ENCODE measurements at regions not wholly inside any gene's neighbourhood (a gene's known extent, or its start where the extent isn't known, plus 50 kb on each side); places are given as distances from the start of the nearest gene placed in this dataset.

DNA sequence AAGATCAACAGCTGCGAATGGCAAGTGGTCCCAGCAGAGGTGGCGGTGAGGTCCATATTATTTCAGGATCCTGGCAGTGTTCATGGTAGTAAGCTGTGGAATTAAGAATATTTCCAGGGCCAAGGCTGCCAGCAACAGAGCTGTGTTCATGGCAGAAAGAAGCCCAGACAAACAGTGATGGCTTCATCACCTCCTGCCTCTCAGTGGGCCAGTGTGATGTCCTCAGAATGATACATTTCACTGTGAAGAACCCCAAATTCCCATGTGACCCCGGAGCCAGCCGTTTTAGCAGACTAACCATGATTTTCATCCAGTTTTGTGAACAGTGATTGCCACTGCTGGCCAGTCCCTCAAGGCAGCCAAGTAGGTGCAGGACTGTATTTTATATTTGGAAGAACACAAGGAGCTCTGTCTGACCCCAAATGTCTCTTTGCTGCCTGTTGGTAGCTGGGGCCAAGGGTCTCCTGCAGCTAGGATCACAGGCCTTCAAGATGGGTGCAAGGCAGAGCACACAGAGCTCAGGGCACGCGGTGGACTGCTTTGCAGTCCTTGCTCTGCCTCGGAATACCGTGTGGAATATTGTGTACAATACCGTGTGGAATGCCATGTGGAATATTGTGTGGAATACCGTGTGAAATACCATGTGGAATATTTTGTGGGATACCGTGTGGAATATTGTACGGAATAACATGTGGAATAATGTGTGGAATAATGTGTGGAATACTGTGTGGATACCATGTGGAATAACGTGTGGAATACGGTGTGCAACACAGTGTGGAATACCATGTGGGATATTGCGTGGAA is 132.3 kb upstream of the CHST15 start:
- no peak for DNase-seq

DNA sequence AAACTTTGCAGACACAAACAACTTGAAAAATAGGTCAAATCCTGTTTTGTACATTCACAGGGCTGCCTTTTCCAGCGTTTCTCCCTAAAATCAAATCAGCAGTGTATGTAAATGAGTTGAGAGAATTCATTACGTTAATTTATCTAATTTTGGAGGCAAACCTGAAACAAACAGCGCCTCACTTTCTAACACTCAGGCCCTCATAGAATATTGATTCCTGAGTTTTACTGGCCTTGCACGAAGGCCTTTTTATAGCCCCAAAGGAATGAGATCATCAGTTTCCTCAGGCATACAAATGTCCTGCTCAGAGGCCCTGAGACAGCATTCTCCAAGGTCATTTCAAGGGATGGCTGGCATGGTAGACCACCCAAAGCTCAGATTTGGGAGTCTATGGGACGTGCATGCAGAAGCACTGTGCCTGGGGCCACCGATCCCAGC is 131.7 kb upstream of the CHST15 start:
- DNase-seq, result no peak

DNA sequence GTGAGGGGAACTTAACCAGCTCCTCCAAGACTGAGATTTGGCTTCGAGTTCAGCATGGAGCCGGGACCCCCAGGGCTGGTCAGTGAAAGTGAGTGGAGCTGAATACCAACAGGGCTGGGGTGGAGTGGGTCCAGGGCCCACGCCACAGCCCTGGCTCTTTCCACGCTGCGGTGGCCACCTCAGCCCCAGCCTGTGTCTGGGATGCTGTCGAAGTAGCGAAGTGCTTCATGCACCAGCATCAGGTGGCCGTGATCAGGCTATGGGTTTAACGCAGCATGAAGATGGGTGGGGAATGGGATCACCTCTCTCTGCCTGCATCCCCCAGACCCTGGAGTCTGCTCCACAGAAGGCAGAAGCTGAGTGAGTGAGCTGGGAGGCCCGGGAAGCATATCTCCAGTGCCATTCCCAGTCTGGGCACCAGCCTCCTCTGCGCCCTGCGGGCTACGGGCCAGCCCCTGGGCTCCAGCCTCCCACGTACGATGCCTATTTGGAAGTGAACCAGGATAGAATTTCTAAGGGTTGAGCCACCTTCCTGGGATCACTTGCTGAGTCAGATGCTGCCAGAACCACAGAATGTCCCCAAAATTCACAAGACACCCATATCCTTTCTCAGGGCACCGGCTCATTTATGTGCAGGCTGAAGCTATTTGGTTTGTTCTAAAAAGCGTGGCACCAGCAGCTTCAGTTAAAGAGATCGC is 131.1 kb upstream of the CHST15 start:
- no peak for DNase-seq

DNA sequence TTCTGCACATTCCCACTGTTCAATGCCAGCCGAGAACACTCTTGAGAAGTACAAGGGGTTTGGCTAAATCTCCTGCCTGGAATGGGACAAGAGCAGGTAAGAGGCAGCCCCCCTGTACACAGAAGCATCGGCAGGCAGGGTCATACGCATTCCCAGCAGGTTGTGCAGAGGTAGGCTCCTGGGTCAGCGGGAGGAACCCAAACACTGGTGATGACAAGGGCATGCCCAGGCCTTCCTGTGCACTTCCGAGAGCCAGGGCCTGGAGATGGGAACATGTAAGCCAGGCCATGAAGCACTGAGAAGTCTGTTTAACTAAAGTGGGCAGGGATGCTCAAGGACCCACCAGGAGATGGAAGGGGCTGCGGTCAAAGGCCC is 130.3 kb upstream of the CHST15 start:
- DNase-seq, result no peak

DNA sequence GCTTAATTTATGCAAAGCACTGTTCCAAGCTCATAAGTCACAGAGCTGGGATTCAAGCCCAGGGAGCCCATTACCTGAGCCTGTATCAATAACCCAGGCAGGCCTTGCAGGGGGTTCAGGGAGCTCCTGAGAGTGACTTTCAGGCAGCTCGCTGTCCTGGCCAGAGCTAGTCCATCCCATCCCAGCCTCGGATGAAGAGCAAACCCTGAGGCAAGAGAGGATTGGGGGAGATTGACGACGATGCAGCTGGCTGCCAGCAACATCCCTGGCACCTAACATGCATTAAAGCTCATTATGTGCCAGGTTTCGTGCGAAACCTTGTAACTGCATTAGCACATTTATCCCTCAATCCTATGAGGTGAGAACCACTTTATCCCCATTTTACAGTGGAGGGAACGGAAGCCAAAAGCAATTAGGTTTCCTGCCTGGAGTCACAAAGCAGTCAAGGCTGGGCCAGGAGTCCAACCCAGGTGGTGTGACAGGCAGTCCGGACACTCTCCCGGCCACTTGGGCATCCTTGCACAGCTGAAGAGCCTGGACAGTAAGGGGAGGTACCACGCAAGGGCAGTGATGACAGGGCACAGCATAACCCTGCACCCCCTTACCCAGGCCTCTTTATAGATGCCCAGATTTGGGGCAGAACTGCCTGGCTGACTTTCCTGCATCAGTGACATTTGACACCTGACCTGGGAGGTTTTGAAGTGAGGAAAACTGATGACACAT is 129.8 kb upstream of the CHST15 start:
- DNase-seq, result no peak

DNA sequence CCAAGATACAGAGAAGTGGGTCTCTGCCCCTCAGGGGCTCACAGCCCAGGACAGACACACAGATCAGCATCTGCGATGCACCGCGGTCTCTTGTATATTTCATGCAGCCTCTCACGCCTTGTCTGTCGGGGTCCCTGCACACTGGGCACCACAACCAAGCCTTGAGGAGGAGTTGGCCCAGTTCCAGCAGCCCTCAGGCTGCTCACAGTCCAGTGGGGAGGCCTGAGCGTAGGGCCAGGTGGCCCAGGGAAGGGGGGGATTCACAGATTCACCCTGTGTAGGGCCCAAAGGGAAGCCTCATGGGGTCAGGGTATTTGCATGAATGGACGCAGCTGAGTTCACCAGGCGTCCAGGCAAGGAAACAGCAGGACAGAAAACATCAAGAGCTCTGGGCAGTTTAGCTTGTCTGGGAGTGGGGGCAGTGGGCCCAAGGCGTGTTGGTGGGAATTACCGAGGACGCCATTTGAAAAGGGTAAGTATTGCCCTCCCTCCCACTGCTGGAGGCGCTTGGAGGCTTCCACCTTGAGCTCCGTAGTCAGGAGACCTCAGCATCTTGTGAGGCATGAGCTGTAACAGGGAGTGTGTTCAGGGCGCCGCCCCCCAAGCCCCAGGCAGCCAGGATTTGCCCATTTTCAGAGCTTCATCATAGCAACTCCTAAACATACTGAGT is 129.1 kb upstream of the CHST15 start:
- peak; percentile 18 for DNase-seq

DNA sequence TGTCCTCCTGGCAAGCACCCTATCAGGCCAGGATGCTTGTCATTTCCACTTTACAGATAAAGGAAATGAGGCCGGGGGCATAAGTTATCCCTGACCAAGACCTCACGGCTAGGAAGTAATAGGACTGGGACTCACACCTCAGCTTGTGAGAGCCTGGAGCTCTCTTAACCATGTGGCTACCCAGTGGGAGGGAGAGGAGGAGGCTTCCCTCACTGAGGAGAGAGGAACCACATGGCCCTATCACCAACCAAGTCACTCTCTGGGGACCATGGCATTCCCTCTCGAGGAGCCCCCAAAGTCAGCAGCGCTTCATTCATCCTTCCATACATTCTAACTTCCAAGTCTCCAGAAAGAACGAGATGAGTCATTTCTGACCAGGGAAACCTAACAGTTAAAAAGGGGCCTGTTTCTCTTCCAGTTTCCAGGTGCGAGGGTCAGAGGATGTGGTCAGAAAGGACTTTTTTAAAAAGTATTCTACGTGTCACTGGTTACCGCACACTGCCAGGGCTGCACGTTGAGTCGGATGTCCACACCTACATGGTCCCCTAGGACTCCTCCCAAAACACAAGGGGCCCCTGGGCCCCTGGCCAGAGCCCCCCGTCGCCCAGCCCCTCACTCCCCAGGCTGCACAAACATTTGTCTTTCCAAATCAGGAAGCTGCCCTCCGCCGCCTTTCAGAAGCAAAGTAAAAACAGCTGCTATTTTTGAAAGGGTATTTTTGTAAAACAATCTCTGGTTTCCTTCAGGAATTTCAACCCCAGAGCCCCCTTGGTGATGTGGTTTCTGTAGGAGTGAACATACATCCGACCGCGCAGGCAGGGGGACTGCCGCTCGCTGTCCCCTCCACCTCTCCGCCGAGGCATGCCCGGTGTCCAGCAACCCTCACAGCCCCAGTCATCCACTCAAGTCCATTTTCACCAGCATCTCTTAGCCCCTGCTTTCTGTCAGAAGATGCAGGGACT is 128.2 kb upstream of the CHST15 start:
- peak; percentile 45 for DNase-seq

DNA sequence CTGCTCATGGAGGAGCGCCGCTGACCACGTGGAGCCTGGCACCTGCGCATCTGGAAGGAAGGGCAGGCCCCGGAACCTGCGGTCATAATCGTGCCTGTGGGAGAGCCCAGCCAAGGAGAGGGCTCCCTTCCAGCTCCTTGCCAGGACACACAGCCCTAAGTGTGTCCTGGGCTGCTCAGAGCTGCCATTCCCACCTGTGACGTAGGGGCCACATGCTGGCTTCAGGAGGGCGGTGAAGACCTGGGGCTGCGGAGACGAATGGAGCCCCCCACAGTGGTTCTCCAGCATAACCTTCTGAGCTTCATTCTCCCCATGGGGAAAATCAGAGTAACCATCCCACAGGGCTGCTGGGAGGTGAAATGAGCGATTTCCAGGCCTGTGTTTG is 127.6 kb upstream of the CHST15 start:
- peak; percentile 3 for DNase-seq

DNA sequence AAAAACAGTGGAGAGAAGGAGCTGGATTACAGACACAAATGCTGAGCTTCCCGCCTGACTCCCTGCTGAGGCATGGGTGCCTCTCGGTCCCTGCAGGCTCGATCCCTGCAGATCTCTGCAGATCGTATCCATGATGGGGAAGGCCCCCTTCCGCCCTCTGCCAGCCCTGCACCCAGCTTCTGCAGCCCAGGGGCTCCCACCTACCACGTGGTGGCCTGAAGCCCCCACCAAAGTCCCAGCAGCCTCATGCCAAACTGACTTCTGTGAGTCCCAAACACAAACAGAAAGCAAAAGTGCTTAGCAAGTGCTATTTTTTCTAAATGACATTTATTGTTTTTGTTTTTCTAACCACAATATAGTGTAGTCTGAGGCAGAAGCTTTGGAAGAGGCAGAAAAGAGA is 127.1 kb upstream of the CHST15 start:
- no peak for DNase-seq

DNA sequence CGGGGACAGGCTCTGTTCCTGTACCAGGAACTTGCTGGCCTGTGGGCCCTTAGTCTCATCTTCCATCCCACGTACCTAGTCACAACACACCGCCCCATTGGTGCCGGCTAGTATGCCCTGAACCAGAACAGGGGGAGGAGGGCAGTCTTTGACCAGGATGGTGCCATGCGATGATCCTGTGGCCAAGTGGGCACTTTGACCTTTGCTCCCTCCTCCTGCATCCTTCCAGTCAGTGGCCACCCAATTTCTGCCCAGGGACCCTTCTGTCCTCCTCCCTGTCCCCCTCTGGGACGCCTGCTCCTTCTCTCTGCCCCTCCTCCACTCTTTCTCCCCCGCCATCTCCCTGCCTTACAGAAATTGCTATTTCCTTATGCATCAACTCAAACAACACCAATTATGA is 126.3 kb upstream of the CHST15 start:
- DNase-seq, result no peak

DNA sequence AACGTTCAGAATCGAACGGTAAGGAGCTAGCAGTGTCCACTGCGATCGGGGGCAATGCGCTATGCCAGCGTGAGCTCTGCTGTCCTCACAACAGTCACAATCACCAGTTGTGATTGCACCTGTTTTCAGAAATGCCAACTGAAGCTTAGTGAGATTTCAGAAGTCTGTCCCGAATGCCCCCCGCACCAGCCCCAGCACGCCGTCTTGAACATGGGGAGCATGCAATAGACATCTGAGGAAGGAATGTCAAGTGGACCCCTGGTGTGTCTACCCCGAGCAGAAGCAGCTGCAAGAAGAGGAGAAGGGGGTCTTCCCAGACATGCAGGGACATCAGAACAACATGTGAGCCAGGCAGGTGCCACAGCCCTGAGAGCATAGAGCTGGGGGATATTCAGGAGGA is 125.7 kb upstream of the CHST15 start:
- no peak for DNase-seq

DNA sequence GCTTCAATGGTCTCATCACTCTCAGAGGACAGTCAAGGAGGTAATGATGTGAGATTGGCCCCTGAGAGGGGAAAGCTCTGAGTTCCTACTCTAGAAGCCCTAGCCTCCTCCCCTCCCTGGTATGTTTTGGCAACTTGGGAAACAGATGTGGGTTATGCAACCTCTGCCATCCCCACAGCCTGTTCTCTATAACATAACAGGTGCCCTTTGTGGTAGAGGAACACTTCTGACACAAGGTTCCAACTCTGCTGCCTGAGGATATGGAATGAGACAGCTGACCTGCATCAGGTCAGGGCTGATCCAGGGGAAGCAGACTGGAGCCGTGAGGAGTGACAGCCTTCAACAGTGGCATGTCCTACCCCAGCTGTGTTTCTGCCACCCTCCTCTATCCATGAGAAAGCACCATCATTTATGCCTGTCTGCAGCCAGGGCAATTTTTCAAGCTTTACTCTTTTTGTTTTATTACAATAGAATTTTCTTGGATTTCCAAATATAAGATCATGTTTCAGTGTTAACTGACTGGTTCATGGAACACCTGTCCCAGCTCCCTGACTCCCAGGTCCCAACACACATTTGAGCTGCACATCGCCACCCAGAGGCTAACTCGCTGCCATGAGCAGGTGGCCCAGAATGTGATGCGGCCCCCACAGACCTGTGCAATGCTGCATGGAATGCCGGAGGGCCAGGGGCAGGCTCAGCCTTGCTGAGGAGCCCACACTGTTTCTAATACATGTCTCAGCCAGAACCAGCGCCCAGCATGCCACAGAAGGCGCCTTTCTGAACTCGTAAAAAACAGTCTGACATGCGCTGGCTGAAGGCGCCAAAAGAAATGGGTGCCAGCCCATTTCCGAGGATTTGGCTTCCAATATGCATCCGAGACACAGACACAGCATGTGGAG is 124.8 kb upstream of the CHST15 start:
- no peak for DNase-seq

DNA sequence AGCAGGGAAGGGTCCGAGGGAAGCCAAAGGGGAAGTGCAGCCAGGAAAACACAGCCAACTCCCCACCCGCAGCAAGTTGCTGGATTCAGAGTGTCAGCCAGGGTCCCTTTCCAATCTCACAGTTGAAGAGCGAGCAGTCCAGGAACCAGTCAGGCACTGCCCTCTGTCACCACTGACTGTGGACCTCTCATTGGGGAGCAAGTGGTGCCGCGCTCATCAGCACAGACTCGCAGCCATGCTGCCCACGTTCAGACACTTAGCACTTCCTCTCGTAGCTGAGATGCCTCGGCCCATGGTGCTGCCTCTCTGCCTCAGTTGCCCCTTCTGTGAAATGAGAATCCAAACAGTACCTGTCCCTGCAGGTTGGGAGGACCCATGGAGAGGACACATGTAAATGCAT is 123.6 kb upstream of the CHST15 start:
- DNase-seq, result no peak

DNA sequence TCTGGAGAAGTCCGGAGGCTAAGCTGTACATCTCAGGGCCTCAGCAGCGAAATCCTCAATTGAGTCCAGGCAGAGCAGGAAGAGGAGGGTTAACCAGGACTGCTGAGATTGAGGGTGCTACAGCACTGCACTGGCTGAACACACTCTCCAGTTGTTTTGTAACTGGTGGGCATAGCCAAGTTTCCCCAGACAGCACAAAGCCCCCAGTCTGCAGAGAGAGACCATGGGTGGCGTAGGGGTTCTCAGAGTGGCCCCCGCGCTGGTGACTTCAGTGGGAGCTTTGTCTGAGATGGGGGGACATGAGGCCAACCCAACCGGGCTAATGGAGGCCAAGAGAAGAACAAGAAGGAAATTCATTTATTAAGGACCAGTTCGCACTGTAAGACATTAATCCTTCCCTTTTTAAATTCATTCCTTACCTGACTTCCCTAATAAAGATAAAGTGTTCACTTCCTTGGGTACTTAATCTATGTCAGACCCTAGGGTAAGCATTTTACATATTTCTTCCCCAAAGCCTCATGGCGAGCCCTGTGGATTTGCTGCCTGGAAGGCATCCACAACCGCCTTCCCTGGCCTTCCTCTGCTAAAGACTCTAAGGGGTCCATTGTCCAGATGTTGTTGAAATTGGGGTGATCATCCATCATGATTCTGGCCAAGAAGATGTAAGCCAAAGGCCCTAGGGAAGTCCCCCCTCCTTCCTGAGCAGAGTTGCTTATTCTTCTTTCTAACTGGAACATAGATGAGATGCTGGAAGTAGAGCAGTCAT is 121.4 kb upstream of the CHST15 start:
- no peak for DNase-seq

DNA sequence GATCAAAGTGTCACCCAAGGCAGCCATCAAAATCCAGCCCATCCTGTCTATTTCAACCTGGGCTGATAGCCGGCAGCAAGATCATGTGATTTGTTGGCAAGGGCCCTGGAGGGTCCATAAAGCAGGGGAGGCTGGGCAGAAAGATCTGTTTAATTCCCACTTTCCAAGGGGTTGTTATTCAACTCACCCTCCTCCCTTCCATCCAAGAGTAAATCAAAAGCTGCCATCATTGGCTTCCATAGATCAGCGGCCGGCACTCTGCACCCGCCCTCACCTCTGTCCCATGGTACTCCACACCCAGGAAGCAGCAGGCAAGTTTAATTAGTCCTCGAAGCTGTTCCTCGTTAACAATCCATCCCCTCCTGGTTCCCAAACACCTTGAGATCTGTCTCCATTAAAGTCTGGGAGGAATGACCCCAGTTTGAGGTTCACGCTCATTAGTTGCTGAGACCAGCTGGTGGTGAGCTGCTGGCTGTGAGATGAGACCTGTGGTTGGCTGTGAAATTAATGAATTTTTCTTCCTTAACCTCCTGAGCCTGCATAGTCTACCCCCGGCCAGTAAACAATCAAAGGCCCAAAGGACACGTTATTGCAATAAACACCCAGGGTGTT is 120.6 kb upstream of the CHST15 start:
- DNase-seq, result no peak

DNA sequence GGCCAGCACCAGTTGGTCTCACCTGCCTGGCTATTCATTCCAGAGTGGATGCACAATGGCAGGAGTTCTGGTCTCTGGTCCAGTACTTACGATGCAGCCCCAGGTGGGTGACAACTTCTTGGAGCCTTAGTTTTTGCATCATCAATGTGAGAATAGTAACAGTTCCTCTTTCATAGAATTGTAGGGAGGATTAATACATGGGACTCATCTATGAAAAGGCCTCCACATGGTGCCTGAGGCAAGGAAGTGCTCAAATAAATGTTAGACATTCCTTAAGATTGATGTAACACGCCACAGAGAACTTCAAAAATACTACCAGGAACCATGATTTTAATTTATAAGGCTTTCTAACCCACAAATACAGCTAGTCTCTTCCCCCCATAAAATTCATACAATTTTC is 120.1 kb upstream of the CHST15 start:
- no peak for DNase-seq

DNA sequence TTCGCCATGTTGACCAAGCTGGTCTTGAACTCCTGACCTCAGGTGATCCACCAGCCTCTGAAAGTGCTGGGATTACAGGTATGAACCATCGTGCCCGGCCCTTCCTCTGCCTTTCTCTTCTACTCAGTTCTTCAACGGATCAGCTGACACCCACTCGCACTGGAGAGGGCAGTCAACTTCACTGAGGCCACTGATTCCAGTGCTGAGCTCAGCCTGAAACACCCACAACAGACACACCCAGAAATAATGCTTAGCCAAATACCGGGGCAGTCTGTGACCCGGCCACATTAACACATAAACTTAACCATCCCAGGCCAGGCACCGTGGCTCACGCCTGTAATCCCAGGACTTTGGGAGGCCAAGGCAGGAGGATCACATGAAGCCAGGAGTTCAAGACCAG is 119.3 kb upstream of the CHST15 start:
- no peak for DNase-seq

DNA sequence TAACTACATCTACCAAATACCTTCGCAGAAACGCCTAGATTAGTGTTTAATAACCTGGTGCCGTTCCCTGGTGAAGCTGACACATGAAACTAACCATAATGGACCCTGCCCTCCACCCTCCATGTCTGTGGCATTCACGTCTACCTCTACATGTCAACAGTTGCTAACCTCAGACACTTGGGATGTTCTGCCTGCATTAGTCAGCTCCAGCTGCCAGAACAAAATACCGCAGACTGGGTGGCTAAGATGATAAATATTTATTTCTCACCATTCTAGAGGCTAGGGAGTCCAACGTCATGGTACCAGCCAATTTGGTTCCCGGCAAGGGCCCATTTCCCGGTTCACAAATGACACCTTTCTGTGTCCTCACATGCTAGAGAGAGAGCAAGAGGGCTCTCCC is 118.5 kb upstream of the CHST15 start:
- no peak for DNase-seq

DNA sequence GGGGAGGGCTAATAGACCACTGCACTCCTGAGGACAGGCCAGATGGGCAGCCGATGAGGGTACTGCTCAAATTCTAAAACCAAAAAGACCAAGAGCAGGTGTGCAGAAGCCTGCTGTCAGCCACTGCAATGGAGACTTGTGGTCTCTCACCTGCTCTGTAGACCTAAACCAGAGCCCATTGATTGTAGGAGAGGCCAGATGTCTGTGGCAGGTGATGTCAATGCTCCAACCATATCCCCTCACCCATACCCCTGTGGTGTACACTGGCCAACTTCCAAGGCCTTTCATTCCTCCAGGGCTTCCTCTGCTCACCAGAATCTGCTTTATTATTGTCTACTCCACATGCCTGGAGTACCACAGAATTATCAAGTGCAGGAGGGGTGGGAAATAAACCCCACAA is 116.9 kb upstream of the CHST15 start:
- DNase-seq, result no peak

DNA sequence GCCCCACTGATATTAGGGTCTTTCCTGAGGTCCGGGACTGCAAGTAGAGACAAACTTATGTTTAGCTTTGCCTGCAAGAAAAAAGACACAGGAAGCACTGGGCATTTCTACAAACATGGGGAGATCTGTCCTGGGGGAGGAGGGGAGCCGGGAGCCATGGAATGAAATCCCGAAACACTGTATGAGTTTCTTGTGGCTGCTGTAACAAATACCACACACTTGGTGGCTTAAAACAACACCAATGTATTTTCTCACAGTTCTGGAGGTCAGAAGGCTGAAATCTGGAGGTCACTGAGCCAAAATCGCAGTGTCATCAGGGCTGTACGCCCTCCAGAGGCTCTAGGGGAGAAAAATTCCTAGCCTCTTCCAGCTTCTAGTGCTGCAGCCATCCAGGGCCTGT is 114.0 kb upstream of the CHST15 start:
- no peak for DNase-seq
